A673 (cell line): ENCODE measurements at regions not wholly inside any gene's neighbourhood (a gene's known extent, or its start where the extent isn't known, plus 50 kb on each side); places are given as distances from the start of the nearest gene placed in this dataset.

Experiments
- EZH2 ChIP-seq: fragments of 200-600 bp; sonication (generic); IDR thresholded peaks from 2 replicates; pipeline ENCODE4 v1.6.1; 2017; ENCODE audit warnings: borderline replicate concordance, low read depth, mild to moderate bottlenecking, mixed read lengths, antibody characterized with exemption, low read length; ENCODE audit not compliant: poor library complexity, severe bottlenecking
- TF ChIP-seq, protein P1 (sequence below): fragments of 300-800, 200-600 bp; sonication (generic); conservative IDR thresholded peaks from 2 replicates; pipeline ENCODE4 v1.5.1; 2017; ENCODE audit warnings: low read depth, mild to moderate bottlenecking, antibody characterized with exemption, low read length, moderate library complexity, mixed read lengths

DNA sequence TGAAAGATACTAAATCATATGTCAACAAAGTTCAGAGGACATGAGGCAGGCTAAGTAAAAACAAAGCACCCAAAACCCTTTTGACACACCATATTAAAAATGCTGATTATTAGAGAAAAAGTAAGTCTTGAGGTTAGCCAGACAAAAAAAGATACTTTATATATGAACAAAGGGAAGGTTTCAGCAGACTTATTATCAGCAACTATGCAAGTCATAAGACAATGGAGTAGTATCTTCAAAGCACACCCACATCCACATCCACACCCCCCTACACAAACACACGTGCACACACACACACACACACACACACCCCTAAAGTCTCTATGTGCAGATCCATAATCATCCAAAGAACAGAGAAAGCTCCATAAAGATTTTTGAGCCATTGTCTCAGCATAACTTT, 1373.9 kb upstream of the CELF2 start:
- TF ChIP-seq, protein P1, sequence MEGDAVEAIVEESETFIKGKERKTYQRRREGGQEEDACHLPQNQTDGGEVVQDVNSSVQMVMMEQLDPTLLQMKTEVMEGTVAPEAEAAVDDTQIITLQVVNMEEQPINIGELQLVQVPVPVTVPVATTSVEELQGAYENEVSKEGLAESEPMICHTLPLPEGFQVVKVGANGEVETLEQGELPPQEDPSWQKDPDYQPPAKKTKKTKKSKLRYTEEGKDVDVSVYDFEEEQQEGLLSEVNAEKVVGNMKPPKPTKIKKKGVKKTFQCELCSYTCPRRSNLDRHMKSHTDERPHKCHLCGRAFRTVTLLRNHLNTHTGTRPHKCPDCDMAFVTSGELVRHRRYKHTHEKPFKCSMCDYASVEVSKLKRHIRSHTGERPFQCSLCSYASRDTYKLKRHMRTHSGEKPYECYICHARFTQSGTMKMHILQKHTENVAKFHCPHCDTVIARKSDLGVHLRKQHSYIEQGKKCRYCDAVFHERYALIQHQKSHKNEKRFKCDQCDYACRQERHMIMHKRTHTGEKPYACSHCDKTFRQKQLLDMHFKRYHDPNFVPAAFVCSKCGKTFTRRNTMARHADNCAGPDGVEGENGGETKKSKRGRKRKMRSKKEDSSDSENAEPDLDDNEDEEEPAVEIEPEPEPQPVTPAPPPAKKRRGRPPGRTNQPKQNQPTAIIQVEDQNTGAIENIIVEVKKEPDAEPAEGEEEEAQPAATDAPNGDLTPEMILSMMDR, result no peak
- TF ChIP-seq EZH2, result no peak
